HG03108 (cell line): ENCODE measurements at regions not wholly inside any gene's neighbourhood (a gene's known extent, or its start where the extent isn't known, plus 50 kb on each side); places are given as distances from the start of the nearest gene placed in this dataset.

Experiments
- ATAC-seq: cut with Tn5 transposase; IDR thresholded peaks from one replicate; pipeline ENCODE4 v1.9.1; 2021; ENCODE audit warnings: moderate library complexity; ENCODE audit not compliant: unreplicated experiment

- no peak for ATAC-seq
These were observed 226.0 kb downstream of the VEGFC start for GRCh38 chr4:176566769-176567168.

GRCh38 chr4:176568238-176568637 lies 224.5 kb downstream of the VEGFC start:
- no peak for ATAC-seq

GRCh38 chr4:176569301-176569700 lies 223.4 kb downstream of the VEGFC start:
- no peak for ATAC-seq

GRCh38 chr4:176571206-176571605 lies 221.5 kb downstream of the VEGFC start:
- no peak for ATAC-seq

GRCh38 chr4:176575141-176575730 lies 217.5 kb downstream of the VEGFC start:
- ATAC-seq, result no peak

GRCh38 chr4:176579226-176579625 lies 213.5 kb downstream of the VEGFC start:
- ATAC-seq, result no peak

GRCh38 chr4:176583278-176583677 lies 209.4 kb downstream of the VEGFC start:
- ATAC-seq, result no peak

GRCh38 chr4:176584031-176584606 lies 208.6 kb downstream of the VEGFC start:
- no peak for ATAC-seq

- no peak for ATAC-seq
These were observed 204.8 kb downstream of the VEGFC start for GRCh38 chr4:176587920-176588319.

GRCh38 chr4:176588436-176588835 lies 204.3 kb downstream of the VEGFC start:
- ATAC-seq, result no peak

GRCh38 chr4:176592976-176593670 lies 199.6 kb downstream of the VEGFC start:
- no peak for ATAC-seq

- ATAC-seq, result no peak
These were observed 198.8 kb downstream of the VEGFC start for GRCh38 chr4:176593943-176594342.

- no peak for ATAC-seq
These were observed 197.5 kb downstream of the VEGFC start for GRCh38 chr4:176595257-176595656.

- no peak for ATAC-seq
These were observed 191.6 kb downstream of the VEGFC start for GRCh38 chr4:176601124-176601523.

- no peak for ATAC-seq
These were observed 184.9 kb downstream of the VEGFC start for GRCh38 chr4:176607807-176608206.

- no peak for ATAC-seq
These were observed 184.4 kb downstream of the VEGFC start for GRCh38 chr4:176608346-176608745.

GRCh38 chr4:176610594-176610993 lies 182.1 kb downstream of the VEGFC start:
- no peak for ATAC-seq

- ATAC-seq, result no peak
These were observed 181.3 kb downstream of the VEGFC start for GRCh38 chr4:176611381-176611780.

- ATAC-seq, result no peak
These were observed 180.8 kb downstream of the VEGFC start for GRCh38 chr4:176611951-176612350.

- ATAC-seq, result no peak
These were observed 177.9 kb downstream of the VEGFC start for GRCh38 chr4:176614793-176615192.

GRCh38 chr4:176616151-176616550 lies 176.6 kb downstream of the VEGFC start:
- ATAC-seq, result no peak

GRCh38 chr4:176618138-176618537 lies 174.6 kb downstream of the VEGFC start:
- ATAC-seq, result no peak
